Spleen (tissue), 7 donors: ENCODE measurements at regions not wholly inside any gene's neighbourhood (a gene's known extent, or its start where the extent isn't known, plus 50 kb on each side); places are given as distances from the start of the nearest gene placed in this dataset.

Experiments
- CTCF ChIP-seq, 11 experiments: fragments of 200-600 bp in 7 of 11; fragments of 450-650 bp in 4 of 11; sonication (generic) in 4 of 11; IDR thresholded peaks in 8 of 11; conservative IDR thresholded peaks in 3 of 11; 1 replicate in 7 of 11; 2 replicates in 4 of 11; pipeline versions ENCODE4 v1.4.0 to v1.8.0; 2016 to 2021; ENCODE audit warnings: antibody characterized with exemption in 11 of 11, inconsistent platforms in 4 of 11, mild to moderate bottlenecking in 1 of 11
- POLR2AphosphoS5 ChIP-seq, 3 donors: sonication (generic); formaldehyde crosslinking; IDR thresholded peaks; one replicate each; pipeline ENCODE4 v1.5.1; 2017; ENCODE audit warnings: antibody characterized with exemption in 3 of 3
- donor health status: DM: no; HTN: no; CAD: no; lungs with moderate emphysema.
- donor health status: DM: no; HTN: no; CAD: no.
- donor health status: DM: no; HTN: no; CAD: no.

DNA sequence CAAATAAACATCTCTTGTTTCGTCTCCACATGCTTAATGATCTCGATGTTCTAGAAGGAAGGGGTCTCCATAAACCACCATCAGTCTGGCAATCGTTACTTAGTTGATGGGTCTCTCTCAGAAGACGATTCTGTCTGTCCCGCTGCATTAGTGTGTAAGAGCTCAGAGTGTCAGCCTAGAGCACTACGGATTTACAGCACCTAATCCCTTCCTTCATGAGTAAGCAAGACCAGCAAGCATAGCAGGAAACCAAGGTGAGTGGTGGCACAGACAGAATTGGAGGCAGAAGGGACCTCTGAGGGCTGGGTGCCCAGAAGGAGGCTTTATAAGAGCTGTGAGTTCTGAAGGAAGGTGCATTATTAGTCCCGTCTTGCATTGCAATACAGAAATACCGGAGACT, 440.1 kb downstream of the RBFOX1 start:
- TF ChIP-seq CTCF (IDR thresholded peaks at IDR 0.05 in 8 of 11, conservative IDR thresholded peaks at IDR 0.05 in 3 of 11) (no peak), POLR2AphosphoS5 (IDR thresholded peaks at IDR 0.05) (no peak)
